ENCODE measurements at regions not wholly inside any gene's neighbourhood (a gene's known extent, or its start where the extent isn't known, plus 50 kb on each side); places are given as distances from the start of the nearest gene placed in this dataset.
A peak's percentile ranks its signal among the peaks of the same experiment; 100 is the strongest.

- DNase-seq, result no peak
Observed at GRCh38 chr2:203789618-203790017, 78.0 kb upstream of the CTLA4 start.

GRCh38 chr2:203790134-203790852 lies 77.3 kb upstream of the CTLA4 start:
- DNase-seq, result no peak

GRCh38 chr2:203796248-203797010 lies 71.1 kb upstream of the CTLA4 start:
- no peak for DNase-seq

- DNase-seq, result no peak
Observed at GRCh38 chr2:203797276-203797675, 70.3 kb upstream of the CTLA4 start.

GRCh38 chr2:203797712-203798111 lies 69.9 kb upstream of the CTLA4 start:
- no peak for DNase-seq

GRCh38 chr2:203798296-203799087 lies 69.1 kb upstream of the CTLA4 start:
- DNase-seq, result no peak

- no peak for DNase-seq
Observed at GRCh38 chr2:203799908-203800307, 67.7 kb upstream of the CTLA4 start.

GRCh38 chr2:203800783-203801182 lies 66.8 kb upstream of the CTLA4 start:
- DNase-seq, result no peak

GRCh38 chr2:203802342-203803052 lies 65.1 kb upstream of the CTLA4 start:
- no peak for DNase-seq

- no peak for DNase-seq
Observed at GRCh38 chr2:203803053-203803429, 64.5 kb upstream of the CTLA4 start.

GRCh38 chr2:203804070-203804469 lies 63.5 kb upstream of the CTLA4 start:
- peak; percentile 12 for DNase-seq

GRCh38 chr2:203804764-203805485 lies 62.6 kb upstream of the CTLA4 start:
- no peak for DNase-seq

- no peak for DNase-seq
Observed at GRCh38 chr2:203805486-203805838, 62.1 kb upstream of the CTLA4 start.

- no peak for DNase-seq
Observed at GRCh38 chr2:203806761-203807160, 60.8 kb upstream of the CTLA4 start.

GRCh38 chr2:203808046-203808750 lies 59.4 kb upstream of the CTLA4 start:
- DNase-seq, result no peak

- no peak for DNase-seq
Observed at GRCh38 chr2:203809084-203809521, 58.5 kb upstream of the CTLA4 start.

- DNase-seq, result no peak
Observed at GRCh38 chr2:203809991-203810510, 57.5 kb upstream of the CTLA4 start.

- DNase-seq, result no peak
Observed at GRCh38 chr2:203811491-203812221, 55.9 kb upstream of the CTLA4 start.

- DNase-seq, result no peak
Observed at GRCh38 chr2:203812294-203813221, 55.0 kb upstream of the CTLA4 start.

- DNase-seq, result no peak
Observed at GRCh38 chr2:203813684-203814083, 53.9 kb upstream of the CTLA4 start.

Measured in midbrain (tissue), 1 donor.